GM23248 (cell line): ENCODE measurements at regions not wholly inside any gene's neighbourhood (a gene's known extent, or its start where the extent isn't known, plus 50 kb on each side); places are given as distances from the start of the nearest gene placed in this dataset.
"Not testable (repeated sequence)": the region's sequence is repeated elsewhere in the genome, so short reads cannot be mapped to it uniquely, and the experiment has no call there.

Experiments
- DNase-seq: peaks from one replicate; pipeline ENCODE4 v3.0.0-alpha.2; 2015
- H2AFZ ChIP-seq: fragments of 200-600 bp; sonication (generic); 2 replicates; pipeline ENCODE4 v1.6.1; 2016; ENCODE audit warnings: antibody characterized with exemption
- H3F3A ChIP-seq: fragments of 200-600 bp; sonication (generic); 2 replicates; pipeline ENCODE4 v1.6.1; 2016; ENCODE audit warnings: mild to moderate bottlenecking, antibody characterized with exemption, mixed run types; ENCODE audit not compliant: insufficient read depth
- H3K27ac ChIP-seq: fragments of 200-600 bp; sonication (generic); 2 replicates; pipeline ENCODE4 v1.5.1; 2016; ENCODE audit warnings: mild to moderate bottlenecking
- H3K27me3 ChIP-seq: fragments of 200-600 bp; sonication (generic); replicated peaks from 2 replicates; pipeline ENCODE4 v1.6.1; 2016; ENCODE audit warnings: mild to moderate bottlenecking; ENCODE audit not compliant: insufficient read depth
- H3K36me3 ChIP-seq: fragments of 200-600 bp; sonication (generic); 2 replicates; pipeline ENCODE4 v1.6.1; 2016; ENCODE audit warnings: low read depth, mild to moderate bottlenecking
- H3K4me1 ChIP-seq: fragments of 200-600 bp; sonication (generic); 2 replicates; pipeline ENCODE4 v1.6.1; 2016; ENCODE audit warnings: mild to moderate bottlenecking; ENCODE audit not compliant: insufficient read depth
- H3K4me2 ChIP-seq: fragments of 200-600 bp; sonication (generic); one replicate; pipeline ENCODE4 v1.6.1; 2016; ENCODE audit warnings: mild to moderate bottlenecking; ENCODE audit not compliant: unreplicated experiment
- H3K4me3 ChIP-seq: fragments of 200-600 bp; sonication (generic); 2 replicates; pipeline ENCODE4 v1.5.1; 2016; ENCODE audit warnings: mild to moderate bottlenecking
- H3K79me2 ChIP-seq: fragments of 200-600 bp; sonication (generic); 2 replicates; pipeline ENCODE4 v1.6.1; 2016; ENCODE audit warnings: mild to moderate bottlenecking; ENCODE audit not compliant: insufficient read depth
- H3K9ac ChIP-seq: fragments of 200-600 bp; sonication (generic); 2 replicates; pipeline ENCODE4 v1.6.1; 2016; ENCODE audit warnings: mild to moderate bottlenecking
- H3K9me2 ChIP-seq: fragments of 200-600 bp; sonication (generic); 2 replicates; pipeline ENCODE4 v1.6.1; 2016; ENCODE audit warnings: mixed run types, mild to moderate bottlenecking, moderate library complexity; ENCODE audit not compliant: insufficient read depth
- H3K9me3 ChIP-seq: fragments of 200-600 bp; sonication (generic); one replicate; pipeline ENCODE4 v1.6.1; 2017; ENCODE audit warnings: low read depth
- H4K20me1 ChIP-seq: fragments of 200-600 bp; sonication (generic); 2 replicates; pipeline ENCODE4 v1.6.0; 2016; ENCODE audit not compliant: insufficient read depth
- WGBS, 2 experiments: methylation state at CpG; one replicate each; pipeline ENCODE4 v1.1.6; 2015 to 2017; ENCODE audit warnings: low lambda C conversion rate in 2 of 2, low coverage in 1 of 2; ENCODE audit errors: missing lambda C conversion rate in 2 of 2; 5-methylcytosine and 5-hydroxymethylcytosine counted together
- in situ Hi-C: fragments of 300-500 bp; cut with MboI; formaldehyde crosslinking; loops from 2 replicates; pipeline ENCODE4 v1.15.0; 2020

GRCh38 chr2:90239769-90240168, 1548.3 kb downstream of the RPIA start:
- H3K4me3 ChIP-seq, in situ Hi-C loops, H3K4me2 ChIP-seq, DNase-seq, H3K4me1 ChIP-seq, H4K20me1 ChIP-seq, H2AFZ ChIP-seq, H3K27me3 ChIP-seq, H3K9me3 ChIP-seq, H3F3A ChIP-seq, H3K36me3 ChIP-seq, H3K79me2 ChIP-seq, H3K9me2 ChIP-seq, H3K9ac ChIP-seq, H3K27ac ChIP-seq: not testable (repeated sequence)
- WGBS, 2 experiments: 29 to 48% methylated on average over 4 to 6 of the region's 6 CpGs

DNA sequence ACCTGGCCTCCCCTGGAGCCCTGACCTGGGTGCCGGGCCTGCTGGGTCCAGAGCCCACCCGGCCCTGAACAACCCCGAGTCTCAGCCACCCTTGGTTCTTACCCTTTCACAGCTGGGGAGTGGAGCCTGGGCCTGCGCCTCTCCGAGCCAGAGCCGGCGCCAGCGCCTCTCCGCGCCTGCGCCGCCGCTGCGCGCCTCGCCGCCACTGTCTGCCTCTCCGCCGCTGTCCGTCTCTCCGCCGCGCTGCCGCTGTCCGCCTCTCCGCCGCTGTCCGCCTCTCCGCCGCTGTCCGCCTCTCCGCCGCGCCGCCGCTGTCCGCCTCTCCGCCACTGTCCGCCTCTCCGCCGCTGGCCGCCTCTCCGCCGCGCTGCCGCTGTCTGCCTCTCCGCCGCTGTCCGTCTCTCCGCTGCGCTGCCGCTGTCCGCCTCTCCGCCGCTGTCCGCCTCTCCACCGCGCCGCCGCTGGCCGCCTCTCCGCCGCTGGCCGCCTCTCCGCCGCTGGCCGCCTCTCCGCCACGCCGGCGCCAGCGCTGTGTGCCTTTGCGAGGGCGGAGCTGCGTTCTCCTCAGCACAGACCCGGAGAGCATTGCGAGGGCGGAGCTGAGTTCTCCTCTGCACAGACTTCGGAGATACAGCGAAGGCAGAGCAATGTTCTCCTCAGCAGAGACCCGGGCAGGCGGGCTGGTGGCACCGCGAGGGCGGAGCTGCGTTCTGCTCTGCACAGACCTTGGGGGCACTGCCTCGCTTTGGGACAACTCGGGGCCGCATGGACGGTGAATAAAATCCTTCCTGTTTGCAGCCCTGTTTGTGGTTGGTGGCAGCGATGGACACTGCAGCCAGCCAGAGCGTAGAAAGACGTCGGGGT, 1553.7 kb downstream of the RPIA start:
- 80 to 88% methylated on average over 11 to 90 of the region's 94 CpGs for WGBS, 2 experiments
- H3K36me3 ChIP-seq, H3K4me2 ChIP-seq, H3K27ac ChIP-seq, DNase-seq, H3K9me3 ChIP-seq, H3F3A ChIP-seq, in situ Hi-C loops, H3K9ac ChIP-seq, H3K27me3 ChIP-seq, H3K9me2 ChIP-seq, H3K4me3 ChIP-seq, H2AFZ ChIP-seq, H3K79me2 ChIP-seq, H4K20me1 ChIP-seq, H3K4me1 ChIP-seq: not testable (repeated sequence)

GRCh38 chr2:90248400-90248799, 1556.9 kb downstream of the RPIA start:
- H2AFZ ChIP-seq, H3K36me3 ChIP-seq, H3K4me1 ChIP-seq, H3K9ac ChIP-seq, H3K27ac ChIP-seq, H3K9me2 ChIP-seq, H3K79me2 ChIP-seq, DNase-seq, in situ Hi-C loops, H3K9me3 ChIP-seq, H4K20me1 ChIP-seq, H3K4me3 ChIP-seq, H3K27me3 ChIP-seq, H3K4me2 ChIP-seq, H3F3A ChIP-seq: not testable (repeated sequence)
- 79% methylated on average over 9 to 10 of the region's 14 CpGs for WGBS, 2 experiments

- WGBS, 2 experiments: 41 to 48% methylated on average over 3 to 8 of the region's 8 CpGs
- H3K4me3 ChIP-seq, in situ Hi-C loops, H3K9ac ChIP-seq, H3K27ac ChIP-seq, H2AFZ ChIP-seq, H3K4me1 ChIP-seq, H3K4me2 ChIP-seq, H3K9me2 ChIP-seq, H3K36me3 ChIP-seq, DNase-seq, H3K27me3 ChIP-seq, H4K20me1 ChIP-seq, H3F3A ChIP-seq, H3K9me3 ChIP-seq, H3K79me2 ChIP-seq: not testable (repeated sequence)
Observed at GRCh38 chr2:90250350-90250749, 1558.9 kb downstream of the RPIA start.

GRCh38 chr2:90251576-90251975, 1560.1 kb downstream of the RPIA start:
- H3K9me3 ChIP-seq, H3K27ac ChIP-seq, H3K9ac ChIP-seq, in situ Hi-C loops, H3K4me1 ChIP-seq, H3K4me3 ChIP-seq, H3K9me2 ChIP-seq, H3K79me2 ChIP-seq, H3K4me2 ChIP-seq, H3K27me3 ChIP-seq, H2AFZ ChIP-seq, H3F3A ChIP-seq, H4K20me1 ChIP-seq, DNase-seq, H3K36me3 ChIP-seq: not testable (repeated sequence)
- WGBS, 2 experiments: 10 to 17% methylated on average over 2 of the region's 2 CpGs

- H3K4me1 ChIP-seq, H3K79me2 ChIP-seq, H3K9me2 ChIP-seq, H3K27ac ChIP-seq, H3F3A ChIP-seq, H4K20me1 ChIP-seq, H3K4me2 ChIP-seq, in situ Hi-C loops, H3K27me3 ChIP-seq, DNase-seq, H3K9ac ChIP-seq, H3K36me3 ChIP-seq, H3K9me3 ChIP-seq, H3K4me3 ChIP-seq, H2AFZ ChIP-seq: not testable (repeated sequence)
- 29 to 40% methylated on average over 6 to 8 of the region's 8 CpGs for WGBS, 2 experiments
Observed at GRCh38 chr2:90253306-90253705, 1561.8 kb downstream of the RPIA start.

GRCh38 chr2:90266888-90267287, 1575.4 kb downstream of the RPIA start:
- H3K27me3 ChIP-seq, DNase-seq, H3K9me3 ChIP-seq, H3K9ac ChIP-seq, H3K27ac ChIP-seq, H2AFZ ChIP-seq, H3K4me2 ChIP-seq, H3K9me2 ChIP-seq, H4K20me1 ChIP-seq, H3K79me2 ChIP-seq, H3K36me3 ChIP-seq, H3K4me1 ChIP-seq, H3F3A ChIP-seq, in situ Hi-C loops, H3K4me3 ChIP-seq: not testable (repeated sequence)
- 26 to 67% methylated on average over 1 of the region's 1 CpG for WGBS, 2 experiments

GRCh38 chr2:90287751-90288150, 1596.3 kb downstream of the RPIA start:
- H3K79me2 ChIP-seq, H3K27me3 ChIP-seq, H3F3A ChIP-seq, DNase-seq, H3K4me3 ChIP-seq, H2AFZ ChIP-seq, H4K20me1 ChIP-seq, H3K9me2 ChIP-seq, H3K36me3 ChIP-seq, H3K9ac ChIP-seq, in situ Hi-C loops, H3K9me3 ChIP-seq, H3K4me1 ChIP-seq, H3K4me2 ChIP-seq, H3K27ac ChIP-seq: not testable (repeated sequence)
